Adrenal gland (tissue), 9 donors: ENCODE measurements at regions not wholly inside any gene's neighbourhood (a gene's known extent, or its start where the extent isn't known, plus 50 kb on each side); places are given as distances from the start of the nearest gene placed in this dataset.

Experiments used
- DNase-seq, 7 donors: peaks; one replicate each; pipeline ENCODE4 v3.0.0-alpha.2; 2019 to 2020
- H3K27ac ChIP-seq, 5 donors: fragments of 200-600 bp; sonication (generic) in 4 of 5; 1 replicate in 3 of 5; 2 replicates in 2 of 5; pipeline versions ENCODE4 v1.5.1 to v1.8.0; 2016 to 2020; ENCODE audit warnings: mild to moderate bottlenecking in 1 of 5
- H3K27me3 ChIP-seq: fragments of 200-600 bp; 2 replicates; pipeline ENCODE4 v1.8.0; 2021
- H3K36me3 ChIP-seq, 2 donors: fragments of 200-600 bp; replicated peaks in 1 of 2; 1 replicate in 1 of 2; 2 replicates in 1 of 2; pipeline versions ENCODE4 v1.5.1 to v1.8.0; 2018 to 2022
- H3K4me1 ChIP-seq, 2 donors: fragments of 200-600 bp; replicated peaks in 1 of 2; 1 replicate in 1 of 2; 2 replicates in 1 of 2; pipeline versions ENCODE4 v1.5.1 to v1.8.0; 2018 to 2021
- H3K4me3 ChIP-seq, 4 donors: fragments of 200-600 bp; sonication (generic) in 3 of 4; one replicate each; pipeline ENCODE4 v1.5.1; 2016 to 2018
- H3K9me3 ChIP-seq, 3 donors: fragments of 200-600 bp; sonication (generic) in 1 of 3; replicated peaks in 1 of 3; 1 replicate in 2 of 3; 2 replicates in 1 of 3; pipeline versions ENCODE4 v1.5.1 to v1.8.0; 2016 to 2021
- POLR2A ChIP-seq, 2 donors: fragments of 450-650 bp; IDR thresholded peaks; one replicate each; pipeline ENCODE4 v1.6.1; 2017; ENCODE audit warnings: antibody characterized with exemption in 2 of 2, mild to moderate bottlenecking in 2 of 2, moderate library complexity in 1 of 2
- WGBS, 4 donors: extraction: QIAGEN DNeasy Blood & Tissue Kit in 2 of 4; methylation state at CpG; one replicate each; pipeline versions ENCODE4 v1.1.5 to v1.1.7; 2013 to 2017; 5-methylcytosine and 5-hydroxymethylcytosine counted together
- intact Hi-C, 2 donors: fragments of 100-400 bp; cut with DNase I; formaldehyde crosslinking; loops; one replicate each; pipeline versions ENCODE4 v1.14.1 to v1.15.0; 2022 to 2023
- TF ChIP-seq, protein P1 (sequence below), 6 experiments: fragments of 450-650 bp in 4 of 6; fragments of 200-600 bp in 2 of 6; sonication (generic) in 1 of 6; IDR thresholded peaks; 1 replicate in 5 of 6; 2 replicates in 1 of 6; pipeline versions ENCODE4 v1.5.1 to v1.8.0; 2016 to 2021; ENCODE audit warnings: antibody characterized with exemption in 6 of 6, mild to moderate bottlenecking in 2 of 6, moderate library complexity in 1 of 6
- donor health status: healthy with polysubstance abuse.
- donor health status: Bipolar disorder and iron deficiency.
- donor health status: DM: yes; HTN: yes; CAD: no.
- donor health status: DM: no; HTN: no; CAD: no.
- donor health status: DM: no; HTN: no; CAD: no.

DNA sequence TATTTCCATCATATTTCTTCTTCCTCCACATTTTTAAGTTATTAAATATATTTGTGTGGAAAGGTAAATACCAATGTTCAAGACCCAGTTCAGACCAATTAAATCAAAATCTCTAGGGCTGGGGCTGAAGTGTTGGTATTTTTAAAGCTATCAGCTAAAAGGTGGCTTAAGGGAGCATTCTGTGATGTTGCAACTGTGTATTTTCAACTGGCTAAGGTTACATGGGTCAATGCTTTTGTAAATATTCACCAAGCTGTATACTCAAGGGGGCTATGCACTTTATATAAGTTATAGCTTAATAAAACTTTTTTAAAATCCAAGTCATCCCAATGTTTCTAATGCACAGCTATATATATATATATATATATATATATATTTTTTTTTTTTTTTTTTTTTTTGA lies 316.9 kb upstream of the GRM3 start:
- H3K27ac ChIP-seq, result no peak overlapping the region
- H3K4me1 ChIP-seq, result no peaks in the 10 kb centered on the region
- peaks cover 0 to 4% (median 0%) of the 10 kb centered on the region in 3 donors for H3K9me3 ChIP-seq
- H3K36me3 ChIP-seq, result no peaks in the 10 kb centered on the region
- no peak overlapping the region for H3K4me3 ChIP-seq
- intact Hi-C loops, result no loop called here
- TF ChIP-seq, protein P1, sequence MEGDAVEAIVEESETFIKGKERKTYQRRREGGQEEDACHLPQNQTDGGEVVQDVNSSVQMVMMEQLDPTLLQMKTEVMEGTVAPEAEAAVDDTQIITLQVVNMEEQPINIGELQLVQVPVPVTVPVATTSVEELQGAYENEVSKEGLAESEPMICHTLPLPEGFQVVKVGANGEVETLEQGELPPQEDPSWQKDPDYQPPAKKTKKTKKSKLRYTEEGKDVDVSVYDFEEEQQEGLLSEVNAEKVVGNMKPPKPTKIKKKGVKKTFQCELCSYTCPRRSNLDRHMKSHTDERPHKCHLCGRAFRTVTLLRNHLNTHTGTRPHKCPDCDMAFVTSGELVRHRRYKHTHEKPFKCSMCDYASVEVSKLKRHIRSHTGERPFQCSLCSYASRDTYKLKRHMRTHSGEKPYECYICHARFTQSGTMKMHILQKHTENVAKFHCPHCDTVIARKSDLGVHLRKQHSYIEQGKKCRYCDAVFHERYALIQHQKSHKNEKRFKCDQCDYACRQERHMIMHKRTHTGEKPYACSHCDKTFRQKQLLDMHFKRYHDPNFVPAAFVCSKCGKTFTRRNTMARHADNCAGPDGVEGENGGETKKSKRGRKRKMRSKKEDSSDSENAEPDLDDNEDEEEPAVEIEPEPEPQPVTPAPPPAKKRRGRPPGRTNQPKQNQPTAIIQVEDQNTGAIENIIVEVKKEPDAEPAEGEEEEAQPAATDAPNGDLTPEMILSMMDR (IDR thresholded peaks at IDR 0.05), result no peak
- no peak for TF ChIP-seq POLR2A (IDR thresholded peaks at IDR 0.05)
- no peak for DNase-seq
- no peaks in the 10 kb centered on the region for H3K27me3 ChIP-seq

GRCh38 chr7:86320889-86321288 lies 322.8 kb upstream of the GRM3 start:
- 87 to 95% (median 91%) methylated on average over 1 of the region's 1 CpG for WGBS, 4 donors
- intact Hi-C loops, result no loop called here
- TF ChIP-seq, protein P1 (IDR thresholded peaks at IDR 0.05), result no peak
- no peak for TF ChIP-seq POLR2A (IDR thresholded peaks at IDR 0.05)
- Histone ChIP-seq H3K36me3 (no peaks in the 10 kb centered on the region), H3K4me1 (no peaks in the 10 kb centered on the region), H3K27ac (no peak overlapping the region), H3K4me3 (no peak overlapping the region), H3K9me3 (no peaks in the 10 kb centered on the region), H3K27me3 (no peaks in the 10 kb centered on the region)
- DNase-seq, result no peak

- DNase-seq, result no peak
- intact Hi-C loops, result no loop called here
- no peaks in the 10 kb centered on the region for H3K36me3 ChIP-seq
- no peaks in the 10 kb centered on the region for H3K9me3 ChIP-seq
- no peak overlapping the region for H3K27ac ChIP-seq
- no peaks in the 10 kb centered on the region for H3K27me3 ChIP-seq
- TF ChIP-seq, protein P1 (IDR thresholded peaks at IDR 0.05), result no peak
- no peak for TF ChIP-seq POLR2A (IDR thresholded peaks at IDR 0.05)
- no peaks in the 10 kb centered on the region for H3K4me1 ChIP-seq
- H3K4me3 ChIP-seq, result no peak overlapping the region
Measured at GRCh38 chr7:86320341-86320740, 323.4 kb upstream of the GRM3 start.

- H3K36me3 ChIP-seq, result no peaks in the 10 kb centered on the region
- no peaks in the 10 kb centered on the region for H3K9me3 ChIP-seq
- no peak overlapping the region for H3K4me3 ChIP-seq
- no peak for DNase-seq
- TF ChIP-seq, protein P1 (IDR thresholded peaks at IDR 0.05), result no peak
- no peak for TF ChIP-seq POLR2A (IDR thresholded peaks at IDR 0.05)
- H3K27me3 ChIP-seq, result no peaks in the 10 kb centered on the region
- WGBS, 4 donors, result 50 to 57% (median 55%) methylated on average over 2 of the region's 2 CpGs
- intact Hi-C loops, result no loop called here
- no peak overlapping the region for H3K27ac ChIP-seq
- no peaks in the 10 kb centered on the region for H3K4me1 ChIP-seq
Measured at GRCh38 chr7:86313842-86314241, 329.9 kb upstream of the GRM3 start.
